HG02798 (cell line): ENCODE measurements at regions not wholly inside any gene's neighbourhood (a gene's known extent, or its start where the extent isn't known, plus 50 kb on each side); places are given as distances from the start of the nearest gene placed in this dataset.
"Not testable (repeated sequence)": the region's sequence is repeated elsewhere in the genome, so short reads cannot be mapped to it uniquely, and the experiment has no call there.

Experiments used
- ATAC-seq: cut with Tn5 transposase; IDR thresholded peaks from one replicate; pipeline ENCODE4 v1.9.1; 2021; ENCODE audit warnings: mild to moderate bottlenecking; ENCODE audit not compliant: unreplicated experiment, poor library complexity

DNA sequence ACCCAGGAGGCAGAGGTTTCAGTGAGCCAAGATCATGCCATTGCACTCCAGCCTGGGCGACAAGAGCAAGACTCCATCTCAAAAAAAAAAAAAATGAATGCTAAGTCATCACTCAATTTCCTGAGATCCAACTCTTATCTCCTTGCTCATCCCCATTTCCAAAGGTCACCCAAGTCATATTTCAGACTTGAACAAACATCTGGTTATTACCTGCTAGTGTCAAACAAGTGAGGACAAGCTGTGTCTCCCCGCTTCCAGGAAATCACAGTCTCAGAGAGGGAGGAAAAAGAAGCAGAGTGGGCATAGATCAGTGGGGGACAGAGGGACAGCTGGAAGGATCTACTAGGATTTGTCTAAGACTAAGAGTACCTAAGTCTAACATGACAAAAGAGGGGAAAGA, 147.5 kb upstream of the FUNDC1 start:
- ATAC-seq: no peak

DNA sequence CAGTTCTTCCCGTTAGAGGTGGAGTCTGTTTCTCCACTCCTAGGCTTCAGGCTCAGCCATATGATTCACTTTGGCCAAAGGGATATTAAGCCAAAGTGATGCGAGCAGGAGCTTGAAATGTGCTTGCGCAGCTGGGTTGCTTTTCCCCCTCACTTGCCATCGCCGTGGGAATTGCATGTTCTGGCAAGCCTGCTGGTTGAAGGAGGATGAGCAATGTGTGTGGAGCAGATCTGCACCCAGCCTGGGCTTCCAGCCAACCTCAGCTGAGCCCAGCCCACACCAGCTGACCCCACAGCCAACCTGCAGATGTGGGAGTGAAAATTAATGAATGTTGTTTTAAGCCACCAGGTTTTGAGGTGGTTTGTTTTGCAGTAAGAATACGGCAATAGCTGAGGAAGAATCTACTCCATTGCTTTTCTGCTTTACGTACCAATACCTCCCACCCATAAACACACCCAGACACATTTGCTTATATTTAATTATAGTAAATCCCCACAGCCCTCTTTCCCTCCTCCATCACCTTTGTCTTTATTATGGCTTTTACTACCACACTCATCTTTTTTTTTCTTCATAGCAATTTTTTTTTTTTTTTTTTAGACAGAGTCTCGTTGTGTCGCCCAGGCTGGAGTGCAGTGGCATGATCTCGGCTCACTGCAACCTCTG, 132.8 kb upstream of the FUNDC1 start:
- no peak for ATAC-seq

DNA sequence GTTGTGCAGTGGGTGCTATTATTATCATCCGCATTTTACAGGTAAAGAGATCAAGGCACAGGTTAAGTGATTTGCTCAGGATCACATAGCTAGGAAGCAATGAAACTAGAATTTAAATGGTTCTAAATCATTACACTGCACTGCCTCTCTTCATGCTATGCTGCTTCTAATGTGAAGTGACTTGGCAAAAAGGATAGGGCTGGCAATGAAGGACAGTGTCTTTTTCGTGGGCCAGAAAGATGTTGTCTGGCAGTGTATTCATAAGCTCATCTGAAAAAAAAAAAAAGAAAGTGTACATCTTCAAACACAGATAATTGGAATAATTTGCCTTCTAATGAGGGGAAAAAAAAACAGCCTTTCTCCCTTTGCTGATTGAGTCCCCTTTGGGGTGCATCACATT, 132.2 kb upstream of the FUNDC1 start:
- ATAC-seq: no peak

DNA sequence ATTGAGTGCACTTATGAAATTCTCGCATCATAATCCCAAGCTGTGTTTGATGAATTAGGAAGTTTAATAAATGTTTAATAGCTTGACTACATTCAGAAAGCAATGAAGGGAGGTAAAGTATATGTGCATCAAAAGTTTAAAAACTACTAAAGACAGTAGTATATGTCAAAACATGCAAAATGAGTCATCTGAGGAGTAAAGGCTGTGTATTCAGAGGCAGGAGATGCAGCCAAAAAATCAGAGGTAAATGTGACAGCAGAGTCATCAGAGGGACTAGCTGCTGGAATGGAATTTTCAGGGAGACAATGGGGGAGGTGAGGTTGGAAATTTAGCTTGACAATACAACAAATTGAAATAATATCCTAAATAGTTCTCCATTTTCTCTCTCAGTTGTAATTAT, 127.0 kb upstream of the FUNDC1 start:
- no peak for ATAC-seq

DNA sequence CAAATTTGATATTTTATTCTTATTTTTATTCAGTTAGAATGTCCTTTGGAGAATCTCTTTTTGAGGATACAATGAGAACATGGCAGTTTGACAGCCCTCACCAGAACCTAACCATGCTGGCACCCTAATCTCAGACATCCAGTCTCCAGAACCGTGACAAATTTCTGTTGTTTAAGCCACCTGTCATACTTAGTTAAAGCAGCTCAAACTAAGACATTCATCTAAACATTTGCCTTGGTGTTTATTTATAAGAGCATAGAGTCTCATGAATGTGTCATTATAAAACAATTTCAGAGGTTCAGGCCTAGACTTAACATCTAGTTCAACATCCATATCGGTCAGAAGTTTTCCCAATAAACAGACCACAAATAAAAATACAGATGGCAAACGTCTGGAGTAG, 125.1 kb upstream of the FUNDC1 start:
- no peak for ATAC-seq

DNA sequence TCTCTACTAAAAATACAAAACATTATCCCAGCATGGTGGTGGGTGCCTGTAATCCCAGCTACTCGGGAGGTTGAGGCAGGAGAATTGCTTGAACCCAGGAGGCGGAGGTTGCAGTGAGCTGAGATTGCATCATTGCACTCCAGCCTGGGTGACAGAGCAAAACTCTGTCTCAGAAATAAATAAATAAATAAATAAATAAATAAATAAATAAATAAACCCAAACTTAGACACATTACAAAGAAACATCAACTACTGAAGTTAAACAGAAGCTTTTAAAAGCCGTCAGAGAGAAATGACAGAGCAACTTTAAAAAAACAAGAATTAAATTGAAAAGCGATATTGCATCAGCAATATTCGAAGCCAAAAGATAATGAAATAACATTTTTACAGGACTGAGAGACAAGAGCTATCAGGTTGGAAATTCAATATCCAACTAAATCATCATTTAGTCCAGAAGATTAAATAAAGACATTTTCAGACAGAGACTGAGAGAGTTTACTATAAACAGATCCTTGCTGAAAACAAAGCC, 115.1 kb upstream of the FUNDC1 start:
- ATAC-seq: not testable (repeated sequence)

DNA sequence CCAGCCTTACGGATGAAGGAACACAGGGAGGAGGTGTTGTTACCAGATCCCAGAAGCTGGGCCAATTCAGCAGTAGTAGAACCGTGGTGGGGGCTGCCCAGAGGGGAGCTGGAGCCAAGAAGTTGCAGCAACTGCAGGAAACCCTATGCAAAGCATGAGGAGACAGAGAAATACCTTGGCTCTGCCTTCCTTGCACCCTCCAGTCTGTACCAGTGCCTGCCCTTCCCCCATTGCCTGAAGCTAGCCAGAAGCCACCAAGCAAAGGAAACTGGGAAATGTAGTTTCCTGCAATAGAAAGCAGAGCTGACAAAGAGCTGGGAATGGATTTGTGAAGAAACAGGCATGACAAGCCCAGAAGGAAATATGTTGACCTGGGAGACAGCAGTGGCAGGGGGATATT, 108.7 kb upstream of the FUNDC1 start:
- no peak for ATAC-seq

DNA sequence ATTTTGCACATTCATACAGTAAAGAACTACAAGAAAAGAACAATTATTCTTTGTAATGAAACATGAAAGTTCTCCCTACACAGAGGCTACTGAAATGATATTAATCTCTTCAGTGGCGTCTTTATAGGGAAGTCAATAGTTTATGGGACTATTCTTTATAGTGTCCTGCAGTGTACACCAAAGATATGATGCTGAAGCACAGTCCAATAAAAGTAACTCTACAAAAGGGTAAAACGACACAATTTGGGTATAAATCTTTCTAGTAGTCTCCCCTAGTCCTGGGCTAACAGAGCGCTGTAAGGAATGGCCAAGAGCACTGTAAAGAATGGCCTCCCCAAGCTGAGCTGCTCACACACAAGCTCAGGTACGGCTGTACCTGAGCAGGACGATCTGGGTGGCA, 101.1 kb upstream of the FUNDC1 start:
- ATAC-seq: no peak

DNA sequence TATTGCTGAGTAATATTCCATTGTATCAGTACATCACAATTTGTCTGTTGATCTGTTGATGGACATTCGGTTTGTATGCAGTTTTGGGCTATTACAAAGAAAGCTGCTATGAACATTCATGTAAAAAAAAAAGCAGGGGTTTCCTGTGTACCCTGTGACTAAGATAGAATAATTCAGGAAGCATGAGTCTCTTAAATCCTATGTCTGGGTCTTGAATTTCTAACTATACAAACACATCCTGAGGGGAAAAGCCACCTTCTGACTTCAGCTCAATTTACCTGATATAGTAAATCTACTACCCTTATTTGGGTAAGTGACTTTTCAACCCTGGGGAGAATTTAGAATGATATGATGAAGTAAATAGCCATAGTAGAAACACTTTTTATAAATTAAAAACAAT, 94.6 kb upstream of the FUNDC1 start:
- no peak for ATAC-seq

DNA sequence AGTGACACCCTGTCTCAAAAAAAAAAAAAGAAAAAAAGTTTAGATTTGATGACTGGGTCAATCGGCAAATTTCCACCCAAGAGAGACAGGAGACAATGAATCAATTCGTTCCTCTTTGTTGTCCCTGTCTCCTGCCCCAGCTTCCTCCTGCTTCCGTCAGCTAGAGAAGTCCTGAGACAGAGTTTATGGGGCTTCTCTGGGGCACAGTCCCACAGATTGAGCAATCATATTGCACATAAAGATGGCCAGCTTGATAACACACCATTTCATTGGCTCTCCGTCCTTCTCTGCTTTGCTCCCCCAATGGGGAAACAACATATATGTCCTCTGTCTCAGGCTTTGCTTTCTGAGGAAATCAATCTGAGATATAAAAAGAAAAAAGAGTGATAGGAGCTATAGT, 78.4 kb upstream of the FUNDC1 start:
- ATAC-seq: no peak

DNA sequence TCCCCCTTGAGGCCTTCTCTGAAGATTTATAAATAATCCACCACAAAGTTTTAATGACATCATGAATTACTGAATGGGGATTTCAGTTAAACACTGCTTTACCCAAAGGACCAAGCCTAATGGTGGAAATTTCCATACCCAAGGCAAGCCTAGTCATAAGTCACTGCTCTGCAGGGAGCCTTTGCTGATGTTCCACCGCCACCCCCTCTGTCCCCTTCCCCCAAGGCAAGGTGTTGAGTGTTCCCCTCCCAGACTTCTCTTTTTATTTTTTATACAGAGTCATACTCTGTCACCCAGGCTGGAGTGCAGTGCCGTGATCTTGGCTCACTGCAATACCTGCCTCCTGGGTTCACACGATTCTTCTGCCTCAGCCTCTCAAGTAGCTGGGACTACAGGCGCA, 76.4 kb upstream of the FUNDC1 start:
- no peak for ATAC-seq

DNA sequence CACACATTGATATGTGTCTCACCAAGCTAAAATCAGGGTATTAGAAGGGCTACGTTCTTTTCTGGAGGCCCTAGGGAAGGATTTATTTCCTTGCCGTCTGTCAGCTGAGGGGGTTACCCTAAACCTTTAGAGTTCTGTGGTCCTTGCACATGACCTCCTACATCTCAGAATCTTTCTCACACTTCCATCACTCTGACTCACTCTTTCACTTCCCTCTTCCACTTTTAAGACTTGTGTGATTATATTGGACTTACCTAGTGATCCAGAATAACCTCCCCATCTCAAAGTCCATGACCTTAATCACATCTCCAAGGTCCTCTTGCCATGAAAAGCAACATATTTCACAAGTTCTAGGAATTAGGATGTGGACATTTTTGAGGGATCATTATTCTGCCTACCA, 53.6 kb upstream of the FUNDC1 start:
- peak; percentile 79 for ATAC-seq
